Peyer's patch (tissue), 4 donors: ENCODE measurements at regions not wholly inside any gene's neighbourhood (a gene's known extent, or its start where the extent isn't known, plus 50 kb on each side); places are given as distances from the start of the nearest gene placed in this dataset.

Experiments used
- POLR2A ChIP-seq, 2 donors: fragments of 450-650 bp; IDR thresholded peaks; one replicate each; pipeline ENCODE4 v1.5.1; 2017; ENCODE audit warnings: antibody characterized with exemption in 2 of 2, mild to moderate bottlenecking in 2 of 2, moderate library complexity in 2 of 2
- TF ChIP-seq, protein P1 (sequence below), 6 experiments: fragments of 450-650 bp in 4 of 6; fragments of 200-600 bp in 2 of 6; sonication (generic) in 1 of 6; IDR thresholded peaks; one replicate each; pipeline ENCODE4 v1.5.1; 2017 to 2019; ENCODE audit warnings: antibody characterized with exemption in 6 of 6, mild to moderate bottlenecking in 3 of 6, moderate library complexity in 1 of 6

DNA sequence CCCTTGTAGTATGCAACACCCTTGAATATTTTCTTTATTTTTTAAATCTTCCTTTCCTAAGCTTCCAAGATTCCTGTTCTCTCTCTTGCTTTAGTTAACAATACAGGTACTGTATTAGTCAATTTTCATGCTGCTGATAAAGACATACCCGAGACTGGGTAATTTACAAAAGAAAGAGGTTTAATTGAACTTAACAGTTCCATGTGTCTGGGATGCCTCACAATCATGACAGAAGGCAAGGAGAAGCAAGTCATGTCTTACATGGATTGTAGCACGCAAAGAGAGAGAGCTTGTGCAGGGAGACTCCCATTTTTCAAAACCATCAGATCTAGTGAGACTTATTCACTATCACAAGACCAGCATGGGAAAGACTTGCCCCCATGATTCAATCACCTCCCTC lies 1024.3 kb downstream of the PCDH9 start:
- TF ChIP-seq POLR2A (IDR thresholded peaks at IDR 0.05) = no peak
- TF ChIP-seq, protein P1, sequence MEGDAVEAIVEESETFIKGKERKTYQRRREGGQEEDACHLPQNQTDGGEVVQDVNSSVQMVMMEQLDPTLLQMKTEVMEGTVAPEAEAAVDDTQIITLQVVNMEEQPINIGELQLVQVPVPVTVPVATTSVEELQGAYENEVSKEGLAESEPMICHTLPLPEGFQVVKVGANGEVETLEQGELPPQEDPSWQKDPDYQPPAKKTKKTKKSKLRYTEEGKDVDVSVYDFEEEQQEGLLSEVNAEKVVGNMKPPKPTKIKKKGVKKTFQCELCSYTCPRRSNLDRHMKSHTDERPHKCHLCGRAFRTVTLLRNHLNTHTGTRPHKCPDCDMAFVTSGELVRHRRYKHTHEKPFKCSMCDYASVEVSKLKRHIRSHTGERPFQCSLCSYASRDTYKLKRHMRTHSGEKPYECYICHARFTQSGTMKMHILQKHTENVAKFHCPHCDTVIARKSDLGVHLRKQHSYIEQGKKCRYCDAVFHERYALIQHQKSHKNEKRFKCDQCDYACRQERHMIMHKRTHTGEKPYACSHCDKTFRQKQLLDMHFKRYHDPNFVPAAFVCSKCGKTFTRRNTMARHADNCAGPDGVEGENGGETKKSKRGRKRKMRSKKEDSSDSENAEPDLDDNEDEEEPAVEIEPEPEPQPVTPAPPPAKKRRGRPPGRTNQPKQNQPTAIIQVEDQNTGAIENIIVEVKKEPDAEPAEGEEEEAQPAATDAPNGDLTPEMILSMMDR (IDR thresholded peaks at IDR 0.05) = no peak
